ENCODE measurements at regions not wholly inside any gene's neighbourhood (a gene's known extent, or its start where the extent isn't known, plus 50 kb on each side); places are given as distances from the start of the nearest gene placed in this dataset.

DNA sequence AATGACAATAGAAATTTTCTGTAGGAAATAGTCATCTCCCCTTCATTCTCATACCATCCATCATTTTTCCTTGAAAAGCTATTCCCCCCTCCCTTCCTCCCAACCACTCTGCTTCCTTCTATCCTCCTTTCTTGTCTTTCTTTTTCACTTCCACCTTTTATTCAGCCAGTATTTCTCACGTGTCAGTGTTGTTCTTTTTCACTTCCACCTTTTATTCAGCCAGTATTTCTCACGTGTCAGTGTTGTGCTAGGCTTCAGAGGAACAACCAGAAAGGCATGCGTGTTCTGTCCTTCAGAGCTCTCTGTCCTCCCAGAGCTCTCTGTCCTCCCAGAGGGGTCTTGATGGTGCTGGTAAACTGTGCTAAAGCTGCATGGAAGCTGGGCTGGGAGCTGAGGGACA, 419.6 kb downstream of the GADD45G start:
- no peak for DNase-seq (ENCODE audit: low read depth)
- no peak overlapping the region for H3K4me3 ChIP-seq (ENCODE audit: low read depth, low read length)
- TF ChIP-seq, protein P1, sequence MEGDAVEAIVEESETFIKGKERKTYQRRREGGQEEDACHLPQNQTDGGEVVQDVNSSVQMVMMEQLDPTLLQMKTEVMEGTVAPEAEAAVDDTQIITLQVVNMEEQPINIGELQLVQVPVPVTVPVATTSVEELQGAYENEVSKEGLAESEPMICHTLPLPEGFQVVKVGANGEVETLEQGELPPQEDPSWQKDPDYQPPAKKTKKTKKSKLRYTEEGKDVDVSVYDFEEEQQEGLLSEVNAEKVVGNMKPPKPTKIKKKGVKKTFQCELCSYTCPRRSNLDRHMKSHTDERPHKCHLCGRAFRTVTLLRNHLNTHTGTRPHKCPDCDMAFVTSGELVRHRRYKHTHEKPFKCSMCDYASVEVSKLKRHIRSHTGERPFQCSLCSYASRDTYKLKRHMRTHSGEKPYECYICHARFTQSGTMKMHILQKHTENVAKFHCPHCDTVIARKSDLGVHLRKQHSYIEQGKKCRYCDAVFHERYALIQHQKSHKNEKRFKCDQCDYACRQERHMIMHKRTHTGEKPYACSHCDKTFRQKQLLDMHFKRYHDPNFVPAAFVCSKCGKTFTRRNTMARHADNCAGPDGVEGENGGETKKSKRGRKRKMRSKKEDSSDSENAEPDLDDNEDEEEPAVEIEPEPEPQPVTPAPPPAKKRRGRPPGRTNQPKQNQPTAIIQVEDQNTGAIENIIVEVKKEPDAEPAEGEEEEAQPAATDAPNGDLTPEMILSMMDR (IDR thresholded peaks at IDR 0.05; ENCODE audit: control insufficient read depth, extremely low read depth, insufficient read depth): no peak

DNA sequence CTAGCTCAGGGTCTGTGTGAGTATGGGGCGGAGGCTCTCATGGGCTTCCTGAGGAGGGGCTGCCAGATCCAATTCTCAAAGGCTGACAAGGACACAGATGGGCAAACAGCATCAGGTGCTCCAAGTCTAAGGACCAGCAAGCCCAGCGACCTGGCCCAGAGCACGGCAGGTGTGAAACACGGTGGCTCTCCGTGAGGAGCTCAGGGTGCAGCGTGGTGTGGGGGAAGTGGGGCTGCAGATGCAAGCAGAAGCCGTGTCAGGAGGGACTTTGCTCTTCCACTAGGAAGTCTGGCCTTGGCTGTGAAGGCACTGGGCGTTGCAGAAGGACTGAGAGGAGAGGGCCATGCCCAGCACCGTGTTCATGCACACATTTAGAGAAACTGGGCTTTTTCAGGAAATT, 420.0 kb downstream of the GADD45G start:
- TF ChIP-seq, protein P1 (IDR thresholded peaks at IDR 0.05; ENCODE audit: control insufficient read depth, extremely low read depth, insufficient read depth): no peak
- no peak overlapping the region for H3K4me3 ChIP-seq (ENCODE audit: low read depth, low read length)
- no peak for DNase-seq (ENCODE audit: low read depth)

DNA sequence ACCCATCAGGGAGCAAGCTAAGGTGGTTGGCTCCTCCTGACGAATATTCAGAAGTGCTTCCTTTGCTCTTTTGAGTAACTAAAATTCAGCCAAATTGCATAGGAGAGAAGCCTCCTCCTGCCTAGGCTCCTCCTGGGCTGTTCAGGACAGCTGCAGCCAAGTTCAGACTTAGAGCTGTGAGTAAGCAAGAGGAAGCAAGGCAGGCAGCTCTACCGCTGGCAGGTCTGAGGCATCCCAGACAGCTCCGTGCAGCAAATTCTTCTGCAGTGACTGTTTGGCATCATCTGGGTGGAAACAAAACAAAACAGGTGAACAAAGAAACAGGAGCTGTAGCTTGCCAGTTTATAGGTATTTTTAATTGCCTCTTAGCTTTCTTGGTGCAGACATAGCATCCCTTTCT, 421.0 kb downstream of the GADD45G start:
- no peak for DNase-seq (ENCODE audit: low read depth)
- TF ChIP-seq, protein P1 (IDR thresholded peaks at IDR 0.05; ENCODE audit: control insufficient read depth, extremely low read depth, insufficient read depth): no peak
- no peak overlapping the region for H3K4me3 ChIP-seq (ENCODE audit: low read depth, low read length)

DNA sequence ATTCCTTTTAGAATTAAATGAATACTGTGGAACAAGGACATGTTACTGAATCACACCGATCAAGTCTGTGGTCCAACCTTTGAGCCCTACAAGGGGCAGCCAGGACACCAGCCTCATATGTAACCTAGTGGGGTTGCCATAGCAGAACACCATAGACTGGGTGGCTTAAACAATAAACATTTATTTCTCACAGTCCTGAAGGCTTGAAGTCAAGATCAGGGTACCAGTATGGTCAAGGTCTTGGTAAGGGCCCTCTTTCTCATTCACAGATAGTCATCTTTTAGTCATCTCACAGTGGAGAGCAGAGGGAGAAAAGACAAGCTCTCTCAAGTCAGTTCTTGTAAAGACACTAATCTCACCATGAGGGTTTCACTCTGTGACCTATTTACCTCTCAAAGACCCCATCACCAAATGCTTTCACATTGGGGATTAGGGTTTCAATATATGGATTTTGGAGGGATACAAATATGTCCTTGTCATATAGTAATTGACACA, 422.5 kb downstream of the GADD45G start:
- no peak for DNase-seq (ENCODE audit: low read depth)
- no peak overlapping the region for H3K4me3 ChIP-seq (ENCODE audit: low read depth, low read length)

DNA sequence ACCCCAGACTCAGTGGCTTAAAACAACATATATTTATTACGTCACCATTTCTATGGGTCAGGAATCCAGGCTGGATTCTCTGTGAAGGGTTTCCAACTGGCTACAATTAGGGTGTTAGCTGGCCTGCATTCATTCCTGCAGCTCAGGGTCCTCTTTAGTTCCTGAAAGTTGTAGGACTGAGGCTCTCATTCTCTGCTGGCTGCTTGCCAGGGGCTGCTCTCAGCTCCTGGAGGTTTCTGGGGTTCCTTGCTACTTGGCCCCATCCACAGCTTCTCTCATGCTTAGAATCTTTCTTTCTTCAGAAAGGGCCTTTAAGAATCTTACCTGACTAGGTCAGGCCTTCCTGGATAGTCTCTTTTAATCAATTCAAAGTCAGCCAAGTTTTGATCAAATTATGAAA, 424.6 kb downstream of the GADD45G start:
- no peak overlapping the region for H3K4me3 ChIP-seq (ENCODE audit: low read depth, low read length)
- TF ChIP-seq, protein P1 (IDR thresholded peaks at IDR 0.05; ENCODE audit: control insufficient read depth, extremely low read depth, insufficient read depth): no peak
- DNase-seq (ENCODE audit: low read depth): no peak

More for the DNA sequence above, 422.5 kb downstream of the GADD45G start:
- TF ChIP-seq, protein P1 (IDR thresholded peaks at IDR 0.05; ENCODE audit: control insufficient read depth, extremely low read depth, insufficient read depth): no peak

DNA sequence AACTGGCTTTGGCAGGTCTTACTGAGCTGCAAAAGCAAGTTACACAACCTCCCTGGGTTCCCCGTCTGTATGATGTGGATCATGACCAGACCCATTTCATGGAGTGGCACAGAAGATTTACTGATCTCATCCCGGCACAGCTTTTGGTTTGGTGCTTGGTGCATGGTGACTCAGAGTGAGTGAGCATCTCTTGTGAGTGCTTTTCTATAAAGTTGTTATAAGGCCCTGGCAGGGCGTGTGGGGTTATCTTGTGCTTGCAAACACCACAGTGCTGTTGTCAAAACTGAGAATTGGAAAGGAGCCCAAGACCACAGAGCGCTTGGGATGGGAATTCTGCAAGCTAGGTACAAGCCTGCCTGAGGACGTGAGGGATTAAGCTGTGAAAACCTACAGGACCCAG, 425.2 kb downstream of the GADD45G start:
- no peak for DNase-seq (ENCODE audit: low read depth)

More for the DNA sequence above, 425.2 kb downstream of the GADD45G start:
- TF ChIP-seq, protein P1 (IDR thresholded peaks at IDR 0.05; ENCODE audit: control insufficient read depth, extremely low read depth, insufficient read depth): no peak
- H3K4me3 ChIP-seq (ENCODE audit: low read depth, low read length): no peak overlapping the region
